ENCODE measurements at regions not wholly inside any gene's neighbourhood (a gene's known extent, or its start where the extent isn't known, plus 50 kb on each side); places are given as distances from the start of the nearest gene placed in this dataset.

DNA sequence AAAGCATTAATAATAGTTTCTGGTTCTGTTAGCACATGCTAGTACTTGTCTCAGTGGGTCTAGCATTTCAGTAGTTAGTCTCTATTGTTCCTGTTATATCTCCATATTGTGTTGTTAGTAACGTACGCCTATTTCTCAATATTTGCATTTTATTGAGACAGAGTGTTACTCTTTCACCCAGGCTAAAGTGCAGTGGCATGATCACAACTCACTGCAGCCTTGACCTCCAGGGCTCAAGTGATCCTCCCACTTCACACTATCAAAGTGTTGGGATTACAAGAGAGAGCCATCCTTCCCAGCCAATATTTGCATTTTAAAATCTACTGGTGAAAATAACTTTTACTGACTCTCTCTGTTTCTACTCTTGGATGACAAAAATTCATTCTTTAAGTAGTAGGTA lies 154.6 kb upstream of the PRR20A start:
- FAIRE-seq (no peak), DNase-seq (ENCODE audit: low read depth in 1 of 2, low spot score in 2 of 2) (no peak)
- Histone ChIP-seq H2BK120ac (replicated peaks; ENCODE audit: low read depth, low read length) (no peak overlapping the region), H4K5ac (ENCODE audit: insufficient read length, low read depth, low read length) (no peak overlapping the region), H2AK5ac (ENCODE audit: low read depth, low read length) (no peak overlapping the region), H3K9ac (replicated peaks in 1 of 4; ENCODE audit: extremely low read depth in 1 of 4, low read depth in 3 of 4, low read length in 3 of 4) (no peak overlapping the region), H3K23me2 (ENCODE audit: low read depth, low read length) (no peaks in the 10 kb centered on the region), H2BK20ac (ENCODE audit: low read length) (no peak overlapping the region), H2BK15ac (ENCODE audit: low read length) (no peak overlapping the region), H3K9me3 (ENCODE audit: insufficient read depth in 2 of 2, low read depth in 1 of 2, low read length in 1 of 2) (no peaks in the 10 kb centered on the region), H2AFZ (ENCODE audit: low read length) (no peak overlapping the region), H3K56ac (replicated peaks; ENCODE audit: insufficient read length, low read depth, low read length) (no peak overlapping the region), H3K4me2 (ENCODE audit: insufficient read depth in 1 of 2, low read depth in 2 of 2, low read length in 2 of 2) (no peak overlapping the region), H4K91ac (replicated peaks; ENCODE audit: insufficient read length, low read length) (no peak overlapping the region), H3K27ac (ENCODE audit: low read depth, low read length) (no peak overlapping the region), H3K36me3 (ENCODE audit: control insufficient read depth in 2 of 4, insufficient read depth in 4 of 4, low read length in 3 of 4) (no peaks in the 10 kb centered on the region), H2BK12ac (ENCODE audit: low read depth, low read length) (no peak overlapping the region), H3K14ac (ENCODE audit: insufficient read length) (no peak overlapping the region), H3K27me3 (replicated peaks in 1 of 4; ENCODE audit: control insufficient read depth in 3 of 4, extremely low read depth in 1 of 4, insufficient read depth in 3 of 4, low read length in 3 of 4) (no peaks in the 10 kb centered on the region), H3K23ac (ENCODE audit: insufficient read length) (no peak overlapping the region), H3K4me1 (replicated peaks in 1 of 4; ENCODE audit: control insufficient read depth in 3 of 4, insufficient read depth in 4 of 4, low read length in 3 of 4) (no peaks in the 10 kb centered on the region), H3K4ac (replicated peaks; ENCODE audit: insufficient read length, low read depth, low read length) (no peak overlapping the region), H4K20me1 (replicated peaks in 1 of 2; ENCODE audit: control insufficient read depth in 1 of 2, insufficient read depth in 2 of 2, low read length in 2 of 2) (no peaks in the 10 kb centered on the region), H4K8ac (ENCODE audit: extremely low read depth, insufficient read depth, low read length) (no peak overlapping the region), H2BK5ac (ENCODE audit: low read depth, low read length) (no peak overlapping the region), H3K79me2 (ENCODE audit: control insufficient read depth in 1 of 2, insufficient read depth in 2 of 2, low read length in 2 of 2) (no peaks in the 10 kb centered on the region), H3K18ac (ENCODE audit: extremely low read depth, low read length) (no peak overlapping the region), H3K4me3 (ENCODE audit: extremely low read depth in 1 of 4, insufficient read depth in 2 of 4, low read depth in 3 of 4, low read length in 4 of 4) (no peak overlapping the region), H3K79me1 (ENCODE audit: low read depth, low read length) (no peaks in the 10 kb centered on the region)
- TF ChIP-seq CEBPB (IDR thresholded peaks at IDR 0.05; ENCODE audit: low read depth, low read length), result no peak
- no peak for TF ChIP-seq RAD21 (IDR thresholded peaks at IDR 0.05 in 1 of 2, conservative IDR thresholded peaks at IDR 0.05 in 1 of 2; ENCODE audit: low read depth in 2 of 2, low read length in 2 of 2)
- TF ChIP-seq SIRT6 (IDR thresholded peaks at IDR 0.05; ENCODE audit: low read length), result no peak
- no peak for TF ChIP-seq CTBP2 (IDR thresholded peaks at IDR 0.05; ENCODE audit: borderline replicate concordance, insufficient read depth, insufficient read length, low read length)
- WGBS, 2 experiments (ENCODE audit: extremely low coverage in 1 of 2, insufficient coverage in 1 of 2, insufficient read length in 1 of 2, insufficient replicate concordance in 2 of 2, low coverage in 1 of 2, low lambda C conversion rate in 2 of 2, missing lambda C conversion rate in 1 of 2), result 95% methylated on average over 2 of the region's 2 CpGs; no CpG with 5 or more reads in 1 of the 2 experiments
- CTCF ChIA-PET (ENCODE audit: partially characterized antibody), result no interaction called here
- POLR2A ChIA-PET (ENCODE audit: partially characterized antibody), result no interaction called here

Measured in H1 (cell line).